ENCODE measurements at regions not wholly inside any gene's neighbourhood (a gene's known extent, or its start where the extent isn't known, plus 50 kb on each side); places are given as distances from the start of the nearest gene placed in this dataset.

GRCh38 chr11:115100706-115101105 lies 403.5 kb downstream of the CADM1 start:
- Mint-ChIP-seq H3K4me1 (no peaks in the 10 kb centered on the region), H3K27ac (no peak overlapping the region), H3K27me3 (peaks cover 1% of the 10 kb centered on the region), H3K36me3 (ENCODE audit: low read depth) (no peaks in the 10 kb centered on the region), H3K9me3 (no peaks in the 10 kb centered on the region), H3K4me3 (no peak overlapping the region)
- no peak for ATAC-seq
- DNase-seq, result no peak

- no peak for DNase-seq
- Mint-ChIP-seq H3K27ac (no peak overlapping the region), H3K4me1 (no peaks in the 10 kb centered on the region), H3K9me3 (no peaks in the 10 kb centered on the region), H3K36me3 (ENCODE audit: low read depth) (no peaks in the 10 kb centered on the region), H3K27me3 (peaks cover 3% of the 10 kb centered on the region), H3K4me3 (no peak overlapping the region)
- no peak for ATAC-seq
Observed at GRCh38 chr11:115103921-115104320, 400.3 kb downstream of the CADM1 start.

- H3K4me3 Mint-ChIP-seq, result no peak overlapping the region
- no peaks in the 10 kb centered on the region for H3K36me3 Mint-ChIP-seq (ENCODE audit: low read depth)
- ATAC-seq, result no peak
- H3K27ac Mint-ChIP-seq, result no peak overlapping the region
- peaks cover 3% of the 10 kb centered on the region for H3K27me3 Mint-ChIP-seq
- no peaks in the 10 kb centered on the region for H3K9me3 Mint-ChIP-seq
- DNase-seq, result no peak
- H3K4me1 Mint-ChIP-seq, result no peaks in the 10 kb centered on the region
Observed at GRCh38 chr11:115104851-115105453, 399.3 kb downstream of the CADM1 start.

- H3K27me3 Mint-ChIP-seq, result no peaks in the 10 kb centered on the region
- no peaks in the 10 kb centered on the region for H3K9me3 Mint-ChIP-seq
Observed at GRCh38 chr11:115111066-115111465, 393.1 kb downstream of the CADM1 start.

GRCh38 chr11:115112754-115113153 lies 391.5 kb downstream of the CADM1 start:
- H3K27ac Mint-ChIP-seq, result no peak overlapping the region
- no peak overlapping the region for H3K4me3 Mint-ChIP-seq
- H3K9me3 Mint-ChIP-seq, result no peaks in the 10 kb centered on the region
- no peaks in the 10 kb centered on the region for H3K4me1 Mint-ChIP-seq
- ATAC-seq (no peak), DNase-seq (no peak)
- H3K36me3 Mint-ChIP-seq (ENCODE audit: low read depth), result no peaks in the 10 kb centered on the region
- H3K27me3 Mint-ChIP-seq, result no peaks in the 10 kb centered on the region

More at GRCh38 chr11:115111066-115111465, 393.1 kb downstream of the CADM1 start:
- no peak overlapping the region for H3K27ac Mint-ChIP-seq
- no peak for ATAC-seq
- no peak for DNase-seq
- H3K4me3 Mint-ChIP-seq, result no peak overlapping the region
- no peaks in the 10 kb centered on the region for H3K4me1 Mint-ChIP-seq
- no peaks in the 10 kb centered on the region for H3K36me3 Mint-ChIP-seq (ENCODE audit: low read depth)

GRCh38 chr11:115117956-115118493 lies 386.2 kb downstream of the CADM1 start:
- H3K4me3 Mint-ChIP-seq, result no peak overlapping the region
- DNase-seq (no peak), ATAC-seq (no peak)
- H3K27me3 Mint-ChIP-seq, result no peaks in the 10 kb centered on the region
- H3K9me3 Mint-ChIP-seq, result no peaks in the 10 kb centered on the region
- no peaks in the 10 kb centered on the region for H3K36me3 Mint-ChIP-seq (ENCODE audit: low read depth)
- no peaks in the 10 kb centered on the region for H3K4me1 Mint-ChIP-seq
- H3K27ac Mint-ChIP-seq, result no peak overlapping the region

- Mint-ChIP-seq H3K36me3 (ENCODE audit: low read depth) (no peaks in the 10 kb centered on the region), H3K9me3 (no peaks in the 10 kb centered on the region), H3K4me3 (no peak overlapping the region), H3K27me3 (no peaks in the 10 kb centered on the region), H3K27ac (no peak overlapping the region), H3K4me1 (no peaks in the 10 kb centered on the region)
- DNase-seq (no peak), ATAC-seq (no peak)
Observed at GRCh38 chr11:115119146-115119545, 385.1 kb downstream of the CADM1 start.

All from activated naive CD8-positive, alpha-beta T cell treated with anti-CD3 and anti-CD28 coated beads, Interleukin-2, amount 50 U/mL, for 24 hours (primary cell).